Fibroblast of mammary gland (primary cell): ENCODE measurements at regions not wholly inside any gene's neighbourhood (a gene's known extent, or its start where the extent isn't known, plus 50 kb on each side); places are given as distances from the start of the nearest gene placed in this dataset.

Experiments used
- DNase-seq: peaks from one replicate; pipeline ENCODE4 v3.0.0-alpha.2; 2010; ENCODE audit warnings: low read depth
- H3K4me3 ChIP-seq: 2 replicates; pipeline ENCODE4 v1.5.1; 2011; ENCODE audit warnings: low read depth, mild to moderate bottlenecking, low read length, moderate library complexity; ENCODE audit not compliant: control insufficient read depth
- CTCF ChIP-seq: conservative IDR thresholded peaks from 2 replicates; pipeline ENCODE4 v1.5.1; 2011; ENCODE audit warnings: low read depth, low read length, inconsistent platforms; ENCODE audit not compliant: control insufficient read depth, insufficient read depth

DNA sequence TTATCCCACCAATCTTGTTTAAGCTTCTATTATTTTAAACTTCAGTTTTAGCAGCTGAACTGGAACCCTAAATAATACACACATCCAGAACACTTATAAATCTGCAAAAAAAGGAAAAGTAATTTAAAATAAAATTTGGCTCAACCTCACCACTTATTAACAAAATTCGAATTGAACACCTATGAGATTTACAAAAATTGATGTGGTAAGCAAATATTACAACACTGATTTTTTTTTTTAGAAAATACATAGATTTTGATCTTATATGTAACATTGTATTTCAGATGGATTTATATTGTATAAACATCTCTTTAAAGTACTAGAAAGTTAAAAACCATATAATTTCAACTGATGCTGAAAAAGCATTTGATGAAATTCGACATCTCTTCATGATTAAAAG is 81.3 kb upstream of the DYNAP start:
- no peak for TF ChIP-seq CTCF
- no peak for DNase-seq
- H3K4me3 ChIP-seq, result no peak overlapping the region

DNA sequence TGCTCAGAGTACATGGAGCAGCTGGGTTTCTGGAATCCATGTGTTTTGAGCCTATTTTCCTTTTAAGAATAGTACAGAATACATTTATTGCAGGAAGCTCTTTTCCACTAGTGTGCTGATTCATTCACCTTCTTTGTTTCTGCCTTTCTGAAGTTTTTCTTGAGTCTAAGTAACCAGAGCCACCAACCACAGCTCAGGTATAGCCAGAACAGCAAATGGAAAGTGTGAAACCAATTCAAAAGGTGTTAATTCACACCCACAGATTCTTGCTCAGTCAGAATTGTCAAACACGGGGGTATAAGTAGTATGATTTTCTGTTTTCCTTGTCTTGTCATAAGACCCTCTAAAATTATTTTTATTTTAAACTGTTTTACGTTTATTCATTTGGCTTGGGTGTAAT is 75.9 kb upstream of the DYNAP start:
- no peak overlapping the region for H3K4me3 ChIP-seq
- no peak for DNase-seq
- no peak for TF ChIP-seq CTCF

DNA sequence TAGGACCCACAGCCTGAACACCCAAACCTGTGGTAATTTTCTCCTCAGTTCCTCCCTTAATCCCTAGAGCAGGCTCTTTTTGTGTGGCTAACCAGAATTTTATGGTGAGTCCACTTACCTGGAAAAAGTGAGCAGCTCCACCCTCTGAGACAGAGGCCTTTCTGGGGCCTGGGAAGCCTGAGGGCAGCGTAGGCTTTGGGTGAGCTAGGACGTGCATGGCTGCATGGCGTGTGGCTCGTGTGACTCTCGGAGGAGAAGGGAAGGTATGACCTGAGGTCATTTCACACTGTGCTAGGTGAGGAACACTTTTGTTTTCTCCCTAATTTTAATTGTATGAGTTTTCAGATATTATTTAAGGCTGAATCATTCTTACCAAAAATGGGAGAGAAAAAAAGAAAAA is 73.5 kb upstream of the DYNAP start:
- no peak for TF ChIP-seq CTCF
- no peak for DNase-seq
- H3K4me3 ChIP-seq, result no peak overlapping the region

- TF ChIP-seq CTCF, result no peak
- H3K4me3 ChIP-seq, result no peak overlapping the region
- no peak for DNase-seq
Observed at GRCh38 chr18:54521846-54522245, 69.2 kb upstream of the DYNAP start.

DNA sequence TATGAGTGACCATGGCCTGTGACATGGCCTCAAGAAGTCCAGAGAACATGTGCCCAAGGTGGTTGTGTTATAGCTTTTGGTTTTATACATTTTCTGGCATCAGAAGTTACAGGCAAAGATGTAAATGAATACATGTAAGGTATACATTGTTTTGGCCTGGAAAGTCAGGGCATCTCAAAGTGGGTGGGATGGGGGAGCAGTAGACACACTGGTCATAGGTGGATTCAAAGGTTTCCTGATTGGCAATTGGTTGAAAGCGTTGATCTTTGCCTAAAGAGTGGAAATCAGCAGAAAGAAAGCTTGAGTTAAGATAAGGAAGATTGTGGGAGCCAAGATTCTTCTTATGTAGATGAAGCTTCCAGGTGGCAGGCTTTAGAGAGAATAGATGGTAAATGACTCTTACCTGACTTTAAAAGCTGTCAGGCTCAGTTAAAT is 62.1 kb upstream of the DYNAP start:
- no peak overlapping the region for H3K4me3 ChIP-seq
- DNase-seq, result no peak
- no peak for TF ChIP-seq CTCF

GRCh38 chr18:54529444-54529843 is 61.6 kb upstream of the DYNAP start:
- no peak overlapping the region for H3K4me3 ChIP-seq
- DNase-seq, result no peak
- no peak for TF ChIP-seq CTCF

- TF ChIP-seq CTCF, result no peak
- no peak overlapping the region for H3K4me3 ChIP-seq
- DNase-seq, result no peak
Observed at GRCh38 chr18:54530285-54530684, 60.8 kb upstream of the DYNAP start.
